ENCODE measurements at regions not wholly inside any gene's neighbourhood (a gene's known extent, or its start where the extent isn't known, plus 50 kb on each side); places are given as distances from the start of the nearest gene placed in this dataset.

- TF ChIP-seq CTCF (IDR thresholded peaks at IDR 0.05; ENCODE audit: low read depth, low read length, missing input control) (no peak), REST (IDR thresholded peaks at IDR 0.05) (no peak), ATF3 (IDR thresholded peaks at IDR 0.05) (no peak), RAD21 (IDR thresholded peaks at IDR 0.05) (no peak), TAF1 (conservative IDR thresholded peaks at IDR 0.05) (no peak), JUND (IDR thresholded peaks at IDR 0.05) (no peak), FOXA1 (IDR thresholded peaks at IDR 0.05) (no peak), MAX (IDR thresholded peaks at IDR 0.05) (no peak), GABPA (IDR thresholded peaks at IDR 0.05 in 1 of 2, conservative IDR thresholded peaks at IDR 0.05 in 1 of 2) (no peak), SP1 (IDR thresholded peaks at IDR 0.05) (no peak), NR2F2 (IDR thresholded peaks at IDR 0.05) (no peak), EGR1 (IDR thresholded peaks at IDR 0.05; ENCODE audit: low read depth in 2 of 2) (no peak), YY1 (IDR thresholded peaks at IDR 0.05) (no peak), ZBTB33 (IDR thresholded peaks at IDR 0.05) (no peak)
Observed at GRCh38 chr3:177441276-177441812, 244.1 kb upstream of the TBL1XR1 start.
